ENCODE measurements at regions not wholly inside any gene's neighbourhood (a gene's known extent, or its start where the extent isn't known, plus 50 kb on each side); places are given as distances from the start of the nearest gene placed in this dataset.

DNA sequence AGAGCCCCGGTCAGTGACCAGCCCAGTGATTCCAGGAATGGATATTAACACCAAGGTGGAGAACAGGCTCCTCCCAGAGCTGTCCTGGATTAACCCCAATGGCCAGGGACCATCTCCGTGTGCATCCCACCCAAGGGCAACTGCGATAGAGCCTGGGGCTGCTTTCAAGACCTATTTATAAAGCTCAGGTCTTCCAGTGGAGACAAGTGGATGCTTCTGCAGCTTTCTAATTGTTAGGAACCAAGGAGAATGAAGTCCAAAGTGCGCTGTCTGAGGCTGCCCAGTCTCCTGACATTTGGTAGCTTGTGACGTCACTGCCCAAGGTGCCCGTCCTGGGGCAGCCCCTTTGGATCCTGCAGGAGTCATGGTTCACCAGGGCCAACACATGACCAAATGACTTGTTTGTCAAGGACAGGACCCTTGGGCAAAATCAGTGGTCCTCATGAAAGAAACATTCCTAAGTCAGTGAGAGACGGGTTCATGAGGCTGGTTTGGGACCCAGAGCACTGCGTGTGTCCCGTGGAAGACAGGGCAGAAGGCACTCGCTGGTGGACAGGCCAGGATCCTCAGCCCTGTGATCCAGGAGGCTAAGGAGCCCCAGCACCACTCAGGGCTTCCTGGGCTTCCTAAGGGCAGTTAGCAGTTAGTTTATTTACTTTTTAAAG is 174.9 kb downstream of the ANKRD60 start:
- TF ChIP-seq, protein P1, sequence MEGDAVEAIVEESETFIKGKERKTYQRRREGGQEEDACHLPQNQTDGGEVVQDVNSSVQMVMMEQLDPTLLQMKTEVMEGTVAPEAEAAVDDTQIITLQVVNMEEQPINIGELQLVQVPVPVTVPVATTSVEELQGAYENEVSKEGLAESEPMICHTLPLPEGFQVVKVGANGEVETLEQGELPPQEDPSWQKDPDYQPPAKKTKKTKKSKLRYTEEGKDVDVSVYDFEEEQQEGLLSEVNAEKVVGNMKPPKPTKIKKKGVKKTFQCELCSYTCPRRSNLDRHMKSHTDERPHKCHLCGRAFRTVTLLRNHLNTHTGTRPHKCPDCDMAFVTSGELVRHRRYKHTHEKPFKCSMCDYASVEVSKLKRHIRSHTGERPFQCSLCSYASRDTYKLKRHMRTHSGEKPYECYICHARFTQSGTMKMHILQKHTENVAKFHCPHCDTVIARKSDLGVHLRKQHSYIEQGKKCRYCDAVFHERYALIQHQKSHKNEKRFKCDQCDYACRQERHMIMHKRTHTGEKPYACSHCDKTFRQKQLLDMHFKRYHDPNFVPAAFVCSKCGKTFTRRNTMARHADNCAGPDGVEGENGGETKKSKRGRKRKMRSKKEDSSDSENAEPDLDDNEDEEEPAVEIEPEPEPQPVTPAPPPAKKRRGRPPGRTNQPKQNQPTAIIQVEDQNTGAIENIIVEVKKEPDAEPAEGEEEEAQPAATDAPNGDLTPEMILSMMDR (conservative IDR thresholded peaks at IDR 0.05; ENCODE audit: low read depth, low read length), result no peak
- TF ChIP-seq EZH2 (IDR thresholded peaks at IDR 0.05; ENCODE audit: low read length, unreplicated experiment), result no peak
